H9 (cell line): ENCODE measurements at regions not wholly inside any gene's neighbourhood (a gene's known extent, or its start where the extent isn't known, plus 50 kb on each side); places are given as distances from the start of the nearest gene placed in this dataset.

Experiments used
- DNase-seq: peaks from one replicate; pipeline ENCODE4 v3.0.0-alpha.2; 2017
- H2AFZ ChIP-seq: one replicate; pipeline ENCODE4 v1.6.1; 2013; ENCODE audit warnings: mild to moderate bottlenecking, low read length, control low read depth, moderate library complexity
- H2AK5ac ChIP-seq: 2 replicates; pipeline ENCODE4 v1.6.1; 2013; ENCODE audit warnings: low read length, control low read depth, mixed read lengths; ENCODE audit not compliant: insufficient read length
- H2BK120ac ChIP-seq: one replicate; pipeline ENCODE4 v1.6.1; 2013; ENCODE audit warnings: low read depth, mild to moderate bottlenecking, low read length, control low read depth, inconsistent platforms; ENCODE audit not compliant: poor library complexity, severe bottlenecking
- H2BK12ac ChIP-seq: 2 replicates; pipeline ENCODE4 v1.6.1; 2013; ENCODE audit warnings: low read length, control low read depth, mixed read lengths, low read depth; ENCODE audit not compliant: insufficient read length
- H2BK15ac ChIP-seq: 2 replicates; pipeline ENCODE4 v1.6.1; 2013; ENCODE audit warnings: low read depth, low read length, control low read depth
- H2BK20ac ChIP-seq: one replicate; pipeline ENCODE4 v1.6.1; 2013; ENCODE audit warnings: low read depth, mild to moderate bottlenecking, low read length, control low read depth, inconsistent platforms; ENCODE audit not compliant: poor library complexity, severe bottlenecking
- H2BK5ac ChIP-seq: 2 replicates; pipeline ENCODE4 v1.6.1; 2013; ENCODE audit warnings: low read length, control low read depth, mixed read lengths; ENCODE audit not compliant: insufficient read length
- H3K14ac ChIP-seq: 2 replicates; pipeline ENCODE4 v1.6.1; 2013; ENCODE audit warnings: low read length, control low read depth; ENCODE audit not compliant: insufficient read depth
- H3K18ac ChIP-seq: 2 replicates; pipeline ENCODE4 v1.6.1; 2013; ENCODE audit warnings: low read depth, mild to moderate bottlenecking, mixed read lengths, low read length, control low read depth; ENCODE audit not compliant: insufficient read length
- H3K23ac ChIP-seq: 2 replicates; pipeline ENCODE4 v1.6.1; 2013; ENCODE audit warnings: low read length, control low read depth, mixed read lengths, low read depth; ENCODE audit not compliant: insufficient read length
- H3K23me2 ChIP-seq: 2 replicates; pipeline ENCODE4 v1.6.1; 2013; ENCODE audit warnings: low read depth, mild to moderate bottlenecking, mixed read lengths, low read length, control low read depth; ENCODE audit not compliant: insufficient read length, poor library complexity, severe bottlenecking
- H3K27ac ChIP-seq: 2 replicates; pipeline ENCODE4 v1.5.1; 2013; ENCODE audit warnings: low read length, control low read depth, mixed read lengths, low read depth; ENCODE audit not compliant: insufficient read length
- H3K27me3 ChIP-seq: 2 replicates; pipeline ENCODE4 v1.6.1; 2013; ENCODE audit warnings: low read length, control low read depth, inconsistent platforms; ENCODE audit not compliant: insufficient read depth
- H3K4ac ChIP-seq: 2 replicates; pipeline ENCODE4 v1.6.1; 2013; ENCODE audit warnings: low read depth, mild to moderate bottlenecking, control low read depth, inconsistent platforms, low read length, moderate library complexity
- H3K4me1 ChIP-seq: 2 replicates; pipeline ENCODE4 v1.6.1; 2013; ENCODE audit warnings: low read length, control low read depth, inconsistent platforms; ENCODE audit not compliant: insufficient read depth
- H3K4me2 ChIP-seq: 2 replicates; pipeline ENCODE4 v1.6.1; 2013; ENCODE audit warnings: low read length, control low read depth, mixed read lengths; ENCODE audit not compliant: insufficient read length, insufficient read depth
- H3K56ac ChIP-seq: 2 replicates; pipeline ENCODE4 v1.6.1; 2013; ENCODE audit warnings: low read depth, mild to moderate bottlenecking, mixed read lengths, low read length, control low read depth; ENCODE audit not compliant: insufficient read length
- H3K79me1 ChIP-seq: 2 replicates; pipeline ENCODE4 v1.6.1; 2013; ENCODE audit warnings: low read depth, mild to moderate bottlenecking, moderate library complexity, low read length, control low read depth, inconsistent platforms; ENCODE audit not compliant: insufficient read depth, poor library complexity, severe bottlenecking
- H3K79me2 ChIP-seq: 2 replicates; pipeline ENCODE4 v1.6.1; 2013; ENCODE audit warnings: low read length, control low read depth, inconsistent platforms; ENCODE audit not compliant: insufficient read depth
- H3K9ac ChIP-seq: 2 replicates; pipeline ENCODE4 v1.6.1; 2013; ENCODE audit warnings: low read length, control low read depth, mixed read lengths; ENCODE audit not compliant: insufficient read length; ENCODE audit errors: extremely low read depth
- H3K9me3 ChIP-seq: one replicate; pipeline ENCODE4 v1.6.1; 2013; ENCODE audit warnings: low read depth, low read length, inconsistent platforms; ENCODE audit not compliant: control insufficient read depth
- H3T11ph ChIP-seq: one replicate; pipeline ENCODE4 v1.6.1; 2013; ENCODE audit warnings: mild to moderate bottlenecking, low read length, control low read depth, inconsistent platforms
- H4K20me1 ChIP-seq: one replicate; pipeline ENCODE4 v1.6.1; 2013; ENCODE audit not compliant: control insufficient read depth, insufficient read length, insufficient read depth
- H4K5ac ChIP-seq: 2 replicates; pipeline ENCODE4 v1.6.1; 2013; ENCODE audit warnings: low read depth, mild to moderate bottlenecking, mixed read lengths, low read length, control low read depth; ENCODE audit not compliant: insufficient read length
- H4K8ac ChIP-seq: replicated peaks from 2 replicates; pipeline ENCODE4 v1.6.1; 2013; ENCODE audit warnings: low read length, control low read depth, mixed read lengths, low read depth; ENCODE audit not compliant: insufficient read length
- H4K91ac ChIP-seq: 2 replicates; pipeline ENCODE4 v1.6.1; 2013; ENCODE audit warnings: low read depth, mild to moderate bottlenecking, moderate library complexity, mixed read lengths, low read length, control low read depth; ENCODE audit not compliant: insufficient read length
- H3K27ac Mint-ChIP-seq, 3 experiments: 2 replicates in 2 of 3; 3 replicates in 1 of 3; pipeline ENCODE4 v1.8.0; 2020 to 2021; ENCODE audit warnings: mixed read lengths in 3 of 3, mild to moderate bottlenecking in 1 of 3, moderate library complexity in 1 of 3
- H3K27me3 Mint-ChIP-seq: 2 replicates; pipeline ENCODE4 v1.8.0; 2021; ENCODE audit warnings: low read depth, mild to moderate bottlenecking, moderate library complexity, mixed read lengths
- H3K36me3 Mint-ChIP-seq, 3 experiments: 2 replicates in 2 of 3; 3 replicates in 1 of 3; pipeline ENCODE4 v1.8.0; 2020 to 2021; ENCODE audit warnings: low read depth in 3 of 3, mixed read lengths in 3 of 3; ENCODE audit not compliant: insufficient read depth in 1 of 3
- H3K4me1 Mint-ChIP-seq, 2 experiments: 2 replicates each; pipeline ENCODE4 v1.8.0; 2020; ENCODE audit warnings: mixed read lengths in 2 of 2
- H3K4me3 Mint-ChIP-seq, 2 experiments: 2 replicates in 1 of 2; 3 replicates in 1 of 2; pipeline ENCODE4 v1.8.0; 2020 to 2021; ENCODE audit warnings: mild to moderate bottlenecking in 2 of 2, mixed read lengths in 2 of 2, moderate library complexity in 1 of 2
- H3K9me3 Mint-ChIP-seq, 2 experiments: 2 replicates in 1 of 2; 3 replicates in 1 of 2; pipeline ENCODE4 v1.8.0; 2020; ENCODE audit warnings: mild to moderate bottlenecking in 2 of 2, mixed read lengths in 2 of 2, moderate library complexity in 1 of 2
- TF ChIP-seq, protein P1 (sequence below): fragments of 200-600 bp; sonication (generic); conservative IDR thresholded peaks from 3 replicates; pipeline ENCODE4 v1.8.0; 2021; ENCODE audit warnings: antibody characterized with exemption, mild to moderate bottlenecking

- Histone ChIP-seq H2AK5ac (no peak overlapping the region), H3K18ac (no peak overlapping the region), H3K4me1 (no peaks in the 10 kb centered on the region; the same call in 1 of the 2 replicates), H3K4ac (no peak overlapping the region), H3K9ac (no peak overlapping the region), H2BK12ac (no peak overlapping the region), H3K14ac (no peak overlapping the region), H2BK5ac (no peak overlapping the region), H2BK120ac (no peak overlapping the region), H2AFZ (no peak overlapping the region), H3K23me2 (no peaks in the 10 kb centered on the region), H4K91ac (no peak overlapping the region), H3K56ac (no peak overlapping the region), H3K4me2 (no peak overlapping the region), H4K20me1 (no peaks in the 10 kb centered on the region), H3K27ac (no peak overlapping the region), H2BK20ac (no peak overlapping the region), H3T11ph (no peak overlapping the region), H3K23ac (no peak overlapping the region), H4K8ac (no peak overlapping the region), H3K9me3 (no peaks in the 10 kb centered on the region), H3K27me3 (no peaks in the 10 kb centered on the region), H4K5ac (no peak overlapping the region), H3K79me2 (no peaks in the 10 kb centered on the region), H3K79me1 (no peaks in the 10 kb centered on the region), H2BK15ac (no peak overlapping the region)
- TF ChIP-seq, protein P1, sequence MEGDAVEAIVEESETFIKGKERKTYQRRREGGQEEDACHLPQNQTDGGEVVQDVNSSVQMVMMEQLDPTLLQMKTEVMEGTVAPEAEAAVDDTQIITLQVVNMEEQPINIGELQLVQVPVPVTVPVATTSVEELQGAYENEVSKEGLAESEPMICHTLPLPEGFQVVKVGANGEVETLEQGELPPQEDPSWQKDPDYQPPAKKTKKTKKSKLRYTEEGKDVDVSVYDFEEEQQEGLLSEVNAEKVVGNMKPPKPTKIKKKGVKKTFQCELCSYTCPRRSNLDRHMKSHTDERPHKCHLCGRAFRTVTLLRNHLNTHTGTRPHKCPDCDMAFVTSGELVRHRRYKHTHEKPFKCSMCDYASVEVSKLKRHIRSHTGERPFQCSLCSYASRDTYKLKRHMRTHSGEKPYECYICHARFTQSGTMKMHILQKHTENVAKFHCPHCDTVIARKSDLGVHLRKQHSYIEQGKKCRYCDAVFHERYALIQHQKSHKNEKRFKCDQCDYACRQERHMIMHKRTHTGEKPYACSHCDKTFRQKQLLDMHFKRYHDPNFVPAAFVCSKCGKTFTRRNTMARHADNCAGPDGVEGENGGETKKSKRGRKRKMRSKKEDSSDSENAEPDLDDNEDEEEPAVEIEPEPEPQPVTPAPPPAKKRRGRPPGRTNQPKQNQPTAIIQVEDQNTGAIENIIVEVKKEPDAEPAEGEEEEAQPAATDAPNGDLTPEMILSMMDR: no peak
- Mint-ChIP-seq H3K4me3 (no peak overlapping the region), H3K27ac (no peak overlapping the region), H3K36me3 (peaks cover 0 to 3% (median 0%) of the 10 kb centered on the region in 3 experiments; a peak in 1 of 7 replicates), H3K4me1 (peaks cover 24 to 25% of the 10 kb centered on the region in 2 experiments), H3K9me3 (peaks cover 0 to 2% of the 10 kb centered on the region in 2 experiments; a peak in 2 of 5 replicates), H3K27me3 (peaks cover 1% of the 10 kb centered on the region)
- no peak for DNase-seq
Measured at GRCh38 chr5:17434982-17435381, 63.0 kb upstream of the TAF11L2 start.
